WTC11 (cell line): ENCODE measurements at regions not wholly inside any gene's neighbourhood (a gene's known extent, or its start where the extent isn't known, plus 50 kb on each side); places are given as distances from the start of the nearest gene placed in this dataset.

Experiments
- ATAC-seq: fragments of 200-7000 bp; cut with Tn5 transposase; 2 replicates; pipeline ENCODE4 v1.10.0; 2021; ENCODE audit warnings: mild to moderate bottlenecking, moderate library complexity
- CTCF ChIA-PET: fragments of 300-600 bp; sonication (Branson Sonifier 250); formaldehyde crosslinking; loops from one replicate; lab custom pipeline; 2021; ENCODE audit warnings: antibody characterized with exemption; lab: Charles Lee
- POLR2A ChIA-PET: fragments of 350-600 bp; sonication (Branson Sonifier 250); formaldehyde crosslinking; loops from one replicate; lab custom pipeline; 2021; ENCODE audit warnings: antibody characterized with exemption; lab: Charles Lee
- DNase-seq: peaks from one replicate; pipeline ENCODE4 v3.0.0; 2021; ENCODE audit warnings: low spot score
- H3K27ac Mint-ChIP-seq: 2 replicates; pipeline ENCODE4 v1.8.0; 2021; ENCODE audit warnings: mixed read lengths
- H3K27me3 Mint-ChIP-seq: 2 replicates; pipeline ENCODE4 v1.8.0; 2021; ENCODE audit warnings: low read depth, mild to moderate bottlenecking, moderate library complexity, mixed read lengths
- H3K36me3 Mint-ChIP-seq: 2 replicates; pipeline ENCODE4 v1.8.0; 2021; ENCODE audit warnings: mixed read lengths
- H3K4me1 Mint-ChIP-seq: 2 replicates; pipeline ENCODE4 v1.8.0; 2022; ENCODE audit warnings: mixed read lengths
- H3K4me3 Mint-ChIP-seq: 2 replicates; pipeline ENCODE4 v1.8.0; 2021; ENCODE audit warnings: mild to moderate bottlenecking, moderate library complexity, mixed read lengths
- H3K9me3 Mint-ChIP-seq: 2 replicates; pipeline ENCODE4 v1.8.0; 2021; ENCODE audit warnings: mixed read lengths
- CBFB ChIP-seq: sonication (generic); formaldehyde crosslinking; IDR thresholded peaks from 2 replicates; pipeline ENCODE4 v1.8.1; 2022; ENCODE audit warnings: mild to moderate bottlenecking, low read depth, missing genetic modification reagents
- EMX1 ChIP-seq: fragments of 250-450 bp; sonication (Bioruptor Pico); IDR thresholded peaks from 2 replicates; pipeline ENCODE4 v1.8.0; 2021; ENCODE audit warnings: mild to moderate bottlenecking
- ETV6 ChIP-seq: sonication (generic); formaldehyde crosslinking; IDR thresholded peaks from 2 replicates; pipeline ENCODE4 v1.8.1; 2022; ENCODE audit warnings: mild to moderate bottlenecking, missing genetic modification reagents
- GABPB1 ChIP-seq: sonication (generic); formaldehyde crosslinking; IDR thresholded peaks from 2 replicates; pipeline ENCODE4 v1.8.1; 2023; ENCODE audit warnings: mild to moderate bottlenecking, missing genetic modification reagents
- GTF2I ChIP-seq: fragments of 250-450 bp; sonication (Bioruptor Pico); conservative IDR thresholded peaks from 2 replicates; pipeline ENCODE4 v1.4.0; 2021; ENCODE audit warnings: mild to moderate bottlenecking
- NR2C2 ChIP-seq: sonication (generic); formaldehyde crosslinking; IDR thresholded peaks from 2 replicates; pipeline ENCODE4 v1.8.0; 2022; ENCODE audit warnings: mild to moderate bottlenecking, missing genetic modification reagents
- RORB ChIP-seq: fragments of 250-450 bp; sonication (Bioruptor Pico); IDR thresholded peaks from 2 replicates; pipeline ENCODE4 v1.9.0; 2021; ENCODE audit warnings: mild to moderate bottlenecking
- TP53 ChIP-seq: sonication (generic); formaldehyde crosslinking; IDR thresholded peaks from 2 replicates; pipeline ENCODE4 v1.8.1; 2023; ENCODE audit warnings: mild to moderate bottlenecking, missing genetic modification reagents
- ZNF219 ChIP-seq: sonication (generic); formaldehyde crosslinking; IDR thresholded peaks from 2 replicates; pipeline ENCODE4 v1.8.0; 2023; ENCODE audit warnings: missing genetic modification reagents, mild to moderate bottlenecking, borderline replicate concordance
- ZNF232 ChIP-seq: sonication (generic); formaldehyde crosslinking; IDR thresholded peaks from 2 replicates; pipeline ENCODE4 v1.8.0; 2022; ENCODE audit warnings: mild to moderate bottlenecking, missing genetic modification reagents
- ZNF317 ChIP-seq: sonication (generic); formaldehyde crosslinking; IDR thresholded peaks from 2 replicates; pipeline ENCODE4 v1.8.1; 2023; ENCODE audit warnings: low read depth, mild to moderate bottlenecking, moderate library complexity, missing genetic modification reagents, borderline replicate concordance
- ZNF416 ChIP-seq: fragments of 250-450 bp; sonication (Bioruptor Pico); IDR thresholded peaks from 2 replicates; pipeline ENCODE4 v1.9.0; 2021; ENCODE audit warnings: mild to moderate bottlenecking, inconsistent platforms
- ZNF423 ChIP-seq: fragments of 250-450 bp; sonication (Bioruptor Pico); IDR thresholded peaks from 2 replicates; pipeline ENCODE4 v2.1.2; 2022; ENCODE audit warnings: mild to moderate bottlenecking, moderate library complexity
- TF ChIP-seq, protein P1 (sequence below): sonication (generic); formaldehyde crosslinking; IDR thresholded peaks from 2 replicates; pipeline ENCODE4 v1.8.1; 2022; ENCODE audit warnings: mild to moderate bottlenecking, missing genetic modification reagents, moderate library complexity, borderline replicate concordance
- TF ChIP-seq, protein P2 (sequence below): sonication (generic); formaldehyde crosslinking; IDR thresholded peaks from 2 replicates; pipeline ENCODE4 v1.8.1; 2023; ENCODE audit warnings: mild to moderate bottlenecking, missing genetic modification reagents
- TF ChIP-seq, protein P3 (sequence below): fragments of 250-450 bp; sonication (Bioruptor Pico); IDR thresholded peaks from 2 replicates; pipeline ENCODE4 v2.1.2; 2022; ENCODE audit warnings: mild to moderate bottlenecking, moderate library complexity
- TF ChIP-seq, protein P4 (sequence below): sonication (generic); formaldehyde crosslinking; IDR thresholded peaks from 2 replicates; pipeline ENCODE4 v1.8.1; 2023; ENCODE audit warnings: mild to moderate bottlenecking, missing genetic modification reagents
- TF ChIP-seq, protein P5 (sequence below): sonication (generic); formaldehyde crosslinking; IDR thresholded peaks from 2 replicates; pipeline ENCODE4 v1.8.1; 2023; ENCODE audit warnings: mild to moderate bottlenecking, missing genetic modification reagents, borderline replicate concordance
- TF ChIP-seq, protein P6 (sequence below): sonication (generic); formaldehyde crosslinking; IDR thresholded peaks from 2 replicates; pipeline ENCODE4 v1.8.0; 2023; ENCODE audit warnings: missing genetic modification reagents, mild to moderate bottlenecking, borderline replicate concordance
- TF ChIP-seq, protein P7 (sequence below): sonication (generic); formaldehyde crosslinking; conservative IDR thresholded peaks from 2 replicates; pipeline ENCODE4 v1.8.1; 2022; ENCODE audit warnings: mild to moderate bottlenecking, missing genetic modification reagents
- TF ChIP-seq, protein P8 (sequence below): sonication (generic); formaldehyde crosslinking; IDR thresholded peaks from 2 replicates; pipeline ENCODE4 v1.8.0; 2022; ENCODE audit warnings: mild to moderate bottlenecking, missing genetic modification reagents

DNA sequence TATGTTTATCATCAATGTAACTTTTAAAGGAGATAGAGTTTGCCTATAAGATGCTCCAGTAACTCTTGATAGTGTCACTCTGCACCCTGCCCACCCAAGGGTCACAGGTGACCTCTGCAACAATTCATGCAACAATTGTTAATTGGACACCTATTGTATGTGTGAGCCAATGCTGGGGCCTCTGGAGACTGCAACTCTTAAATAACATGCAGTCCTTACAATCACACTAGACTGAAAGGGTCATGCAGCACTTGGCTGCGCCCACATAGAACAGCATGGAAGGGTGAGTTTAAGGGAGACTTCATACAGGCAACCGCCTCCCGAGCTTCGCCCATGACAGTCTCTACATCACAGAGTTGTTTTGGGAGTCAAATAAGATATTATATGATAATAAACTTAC lies 137.1 kb upstream of the TWIST2 start (continued):
- TF ChIP-seq, protein P1, sequence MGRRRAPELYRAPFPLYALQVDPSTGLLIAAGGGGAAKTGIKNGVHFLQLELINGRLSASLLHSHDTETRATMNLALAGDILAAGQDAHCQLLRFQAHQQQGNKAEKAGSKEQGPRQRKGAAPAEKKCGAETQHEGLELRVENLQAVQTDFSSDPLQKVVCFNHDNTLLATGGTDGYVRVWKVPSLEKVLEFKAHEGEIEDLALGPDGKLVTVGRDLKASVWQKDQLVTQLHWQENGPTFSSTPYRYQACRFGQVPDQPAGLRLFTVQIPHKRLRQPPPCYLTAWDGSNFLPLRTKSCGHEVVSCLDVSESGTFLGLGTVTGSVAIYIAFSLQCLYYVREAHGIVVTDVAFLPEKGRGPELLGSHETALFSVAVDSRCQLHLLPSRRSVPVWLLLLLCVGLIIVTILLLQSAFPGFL (CRISPR knock-in tag): no peak
- TF ChIP-seq ZNF219 (CRISPR knock-in tag) (no peak), GABPB1 (CRISPR knock-in tag) (no peak), ZNF317 (CRISPR knock-in tag) (no peak), ZNF416 (no peak)
- TF ChIP-seq, protein P2, sequence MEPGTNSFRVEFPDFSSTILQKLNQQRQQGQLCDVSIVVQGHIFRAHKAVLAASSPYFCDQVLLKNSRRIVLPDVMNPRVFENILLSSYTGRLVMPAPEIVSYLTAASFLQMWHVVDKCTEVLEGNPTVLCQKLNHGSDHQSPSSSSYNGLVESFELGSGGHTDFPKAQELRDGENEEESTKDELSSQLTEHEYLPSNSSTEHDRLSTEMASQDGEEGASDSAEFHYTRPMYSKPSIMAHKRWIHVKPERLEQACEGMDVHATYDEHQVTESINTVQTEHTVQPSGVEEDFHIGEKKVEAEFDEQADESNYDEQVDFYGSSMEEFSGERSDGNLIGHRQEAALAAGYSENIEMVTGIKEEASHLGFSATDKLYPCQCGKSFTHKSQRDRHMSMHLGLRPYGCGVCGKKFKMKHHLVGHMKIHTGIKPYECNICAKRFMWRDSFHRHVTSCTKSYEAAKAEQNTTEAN: no peak
- TF ChIP-seq, protein P3, sequence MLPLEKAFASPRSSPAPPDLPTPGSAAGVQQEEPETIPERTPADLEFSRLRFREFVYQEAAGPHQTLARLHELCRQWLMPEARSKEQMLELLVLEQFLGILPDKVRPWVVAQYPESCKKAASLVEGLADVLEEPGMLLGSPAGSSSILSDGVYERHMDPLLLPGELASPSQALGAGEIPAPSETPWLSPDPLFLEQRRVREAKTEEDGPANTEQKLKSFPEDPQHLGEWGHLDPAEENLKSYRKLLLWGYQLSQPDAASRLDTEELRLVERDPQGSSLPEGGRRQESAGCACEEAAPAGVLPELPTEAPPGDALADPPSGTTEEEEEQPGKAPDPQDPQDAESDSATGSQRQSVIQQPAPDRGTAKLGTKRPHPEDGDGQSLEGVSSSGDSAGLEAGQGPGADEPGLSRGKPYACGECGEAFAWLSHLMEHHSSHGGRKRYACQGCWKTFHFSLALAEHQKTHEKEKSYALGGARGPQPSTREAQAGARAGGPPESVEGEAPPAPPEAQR (CRISPR knock-in tag): no peak

DNA sequence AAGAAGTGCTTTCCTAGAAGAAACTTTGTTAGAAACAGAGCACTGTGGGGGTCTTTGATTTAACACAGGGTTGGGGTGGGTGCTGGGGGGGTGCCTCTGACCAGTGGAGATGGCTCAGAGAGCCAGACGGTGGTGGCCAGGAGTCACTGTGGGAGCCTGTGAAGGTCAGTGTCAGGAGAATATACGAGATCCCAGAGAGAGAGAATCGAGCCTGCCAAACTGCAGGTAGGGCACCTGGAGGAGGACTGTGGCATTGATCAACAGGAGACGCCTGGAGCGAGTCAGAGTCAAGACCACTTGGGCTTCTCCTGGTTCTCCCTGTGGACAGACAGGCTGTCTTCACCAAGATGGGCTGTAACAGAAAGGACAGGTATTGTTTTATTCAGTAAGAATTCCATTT lies 136.5 kb upstream of the TWIST2 start:
- POLR2A ChIA-PET: no interaction called here
- Mint-ChIP-seq H3K27me3 (peaks cover 4% of the 10 kb centered on the region), H3K4me1 (peaks cover 3% of the 10 kb centered on the region), H3K9me3 (no peaks in the 10 kb centered on the region), H3K36me3 (no peaks in the 10 kb centered on the region), H3K27ac (no peak overlapping the region), H3K4me3 (no peak overlapping the region)
- no peak for DNase-seq
- ATAC-seq: no peak; the same call in 1 of the 2 replicates
- CTCF ChIA-PET: no interaction called here
- TF ChIP-seq, protein P4, sequence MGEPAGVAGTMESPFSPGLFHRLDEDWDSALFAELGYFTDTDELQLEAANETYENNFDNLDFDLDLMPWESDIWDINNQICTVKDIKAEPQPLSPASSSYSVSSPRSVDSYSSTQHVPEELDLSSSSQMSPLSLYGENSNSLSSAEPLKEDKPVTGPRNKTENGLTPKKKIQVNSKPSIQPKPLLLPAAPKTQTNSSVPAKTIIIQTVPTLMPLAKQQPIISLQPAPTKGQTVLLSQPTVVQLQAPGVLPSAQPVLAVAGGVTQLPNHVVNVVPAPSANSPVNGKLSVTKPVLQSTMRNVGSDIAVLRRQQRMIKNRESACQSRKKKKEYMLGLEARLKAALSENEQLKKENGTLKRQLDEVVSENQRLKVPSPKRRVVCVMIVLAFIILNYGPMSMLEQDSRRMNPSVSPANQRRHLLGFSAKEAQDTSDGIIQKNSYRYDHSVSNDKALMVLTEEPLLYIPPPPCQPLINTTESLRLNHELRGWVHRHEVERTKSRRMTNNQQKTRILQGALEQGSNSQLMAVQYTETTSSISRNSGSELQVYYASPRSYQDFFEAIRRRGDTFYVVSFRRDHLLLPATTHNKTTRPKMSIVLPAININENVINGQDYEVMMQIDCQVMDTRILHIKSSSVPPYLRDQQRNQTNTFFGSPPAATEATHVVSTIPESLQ (CRISPR knock-in tag): no peak
- TF ChIP-seq, protein P5, sequence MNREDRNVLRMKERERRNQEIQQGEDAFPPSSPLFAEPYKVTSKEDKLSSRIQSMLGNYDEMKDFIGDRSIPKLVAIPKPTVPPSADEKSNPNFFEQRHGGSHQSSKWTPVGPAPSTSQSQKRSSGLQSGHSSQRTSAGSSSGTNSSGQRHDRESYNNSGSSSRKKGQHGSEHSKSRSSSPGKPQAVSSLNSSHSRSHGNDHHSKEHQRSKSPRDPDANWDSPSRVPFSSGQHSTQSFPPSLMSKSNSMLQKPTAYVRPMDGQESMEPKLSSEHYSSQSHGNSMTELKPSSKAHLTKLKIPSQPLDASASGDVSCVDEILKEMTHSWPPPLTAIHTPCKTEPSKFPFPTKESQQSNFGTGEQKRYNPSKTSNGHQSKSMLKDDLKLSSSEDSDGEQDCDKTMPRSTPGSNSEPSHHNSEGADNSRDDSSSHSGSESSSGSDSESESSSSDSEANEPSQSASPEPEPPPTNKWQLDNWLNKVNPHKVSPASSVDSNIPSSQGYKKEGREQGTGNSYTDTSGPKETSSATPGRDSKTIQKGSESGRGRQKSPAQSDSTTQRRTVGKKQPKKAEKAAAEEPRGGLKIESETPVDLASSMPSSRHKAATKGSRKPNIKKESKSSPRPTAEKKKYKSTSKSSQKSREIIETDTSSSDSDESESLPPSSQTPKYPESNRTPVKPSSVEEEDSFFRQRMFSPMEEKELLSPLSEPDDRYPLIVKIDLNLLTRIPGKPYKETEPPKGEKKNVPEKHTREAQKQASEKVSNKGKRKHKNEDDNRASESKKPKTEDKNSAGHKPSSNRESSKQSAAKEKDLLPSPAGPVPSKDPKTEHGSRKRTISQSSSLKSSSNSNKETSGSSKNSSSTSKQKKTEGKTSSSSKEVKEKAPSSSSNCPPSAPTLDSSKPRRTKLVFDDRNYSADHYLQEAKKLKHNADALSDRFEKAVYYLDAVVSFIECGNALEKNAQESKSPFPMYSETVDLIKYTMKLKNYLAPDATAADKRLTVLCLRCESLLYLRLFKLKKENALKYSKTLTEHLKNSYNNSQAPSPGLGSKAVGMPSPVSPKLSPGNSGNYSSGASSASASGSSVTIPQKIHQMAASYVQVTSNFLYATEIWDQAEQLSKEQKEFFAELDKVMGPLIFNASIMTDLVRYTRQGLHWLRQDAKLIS: no peak
- TF ChIP-seq GTF2I (CRISPR knock-in tag) (no peak), EMX1 (CRISPR knock-in tag) (no peak), ZNF423 (CRISPR knock-in tag) (no peak), ETV6 (CRISPR knock-in tag) (no peak), CBFB (CRISPR knock-in tag) (no peak), RORB (no peak), TP53 (CRISPR knock-in tag) (no peak), ZNF232 (CRISPR knock-in tag) (no peak), NR2C2 (no peak)
- TF ChIP-seq, protein P6, sequence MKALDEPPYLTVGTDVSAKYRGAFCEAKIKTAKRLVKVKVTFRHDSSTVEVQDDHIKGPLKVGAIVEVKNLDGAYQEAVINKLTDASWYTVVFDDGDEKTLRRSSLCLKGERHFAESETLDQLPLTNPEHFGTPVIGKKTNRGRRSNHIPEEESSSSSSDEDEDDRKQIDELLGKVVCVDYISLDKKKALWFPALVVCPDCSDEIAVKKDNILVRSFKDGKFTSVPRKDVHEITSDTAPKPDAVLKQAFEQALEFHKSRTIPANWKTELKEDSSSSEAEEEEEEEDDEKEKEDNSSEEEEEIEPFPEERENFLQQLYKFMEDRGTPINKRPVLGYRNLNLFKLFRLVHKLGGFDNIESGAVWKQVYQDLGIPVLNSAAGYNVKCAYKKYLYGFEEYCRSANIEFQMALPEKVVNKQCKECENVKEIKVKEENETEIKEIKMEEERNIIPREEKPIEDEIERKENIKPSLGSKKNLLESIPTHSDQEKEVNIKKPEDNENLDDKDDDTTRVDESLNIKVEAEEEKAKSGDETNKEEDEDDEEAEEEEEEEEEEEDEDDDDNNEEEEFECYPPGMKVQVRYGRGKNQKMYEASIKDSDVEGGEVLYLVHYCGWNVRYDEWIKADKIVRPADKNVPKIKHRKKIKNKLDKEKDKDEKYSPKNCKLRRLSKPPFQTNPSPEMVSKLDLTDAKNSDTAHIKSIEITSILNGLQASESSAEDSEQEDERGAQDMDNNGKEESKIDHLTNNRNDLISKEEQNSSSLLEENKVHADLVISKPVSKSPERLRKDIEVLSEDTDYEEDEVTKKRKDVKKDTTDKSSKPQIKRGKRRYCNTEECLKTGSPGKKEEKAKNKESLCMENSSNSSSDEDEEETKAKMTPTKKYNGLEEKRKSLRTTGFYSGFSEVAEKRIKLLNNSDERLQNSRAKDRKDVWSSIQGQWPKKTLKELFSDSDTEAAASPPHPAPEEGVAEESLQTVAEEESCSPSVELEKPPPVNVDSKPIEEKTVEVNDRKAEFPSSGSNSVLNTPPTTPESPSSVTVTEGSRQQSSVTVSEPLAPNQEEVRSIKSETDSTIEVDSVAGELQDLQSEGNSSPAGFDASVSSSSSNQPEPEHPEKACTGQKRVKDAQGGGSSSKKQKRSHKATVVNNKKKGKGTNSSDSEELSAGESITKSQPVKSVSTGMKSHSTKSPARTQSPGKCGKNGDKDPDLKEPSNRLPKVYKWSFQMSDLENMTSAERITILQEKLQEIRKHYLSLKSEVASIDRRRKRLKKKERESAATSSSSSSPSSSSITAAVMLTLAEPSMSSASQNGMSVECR (CRISPR knock-in tag): no peak
- TF ChIP-seq, protein P7, sequence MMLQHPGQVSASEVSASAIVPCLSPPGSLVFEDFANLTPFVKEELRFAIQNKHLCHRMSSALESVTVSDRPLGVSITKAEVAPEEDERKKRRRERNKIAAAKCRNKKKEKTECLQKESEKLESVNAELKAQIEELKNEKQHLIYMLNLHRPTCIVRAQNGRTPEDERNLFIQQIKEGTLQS (CRISPR knock-in tag): no peak
- TF ChIP-seq, protein P8, sequence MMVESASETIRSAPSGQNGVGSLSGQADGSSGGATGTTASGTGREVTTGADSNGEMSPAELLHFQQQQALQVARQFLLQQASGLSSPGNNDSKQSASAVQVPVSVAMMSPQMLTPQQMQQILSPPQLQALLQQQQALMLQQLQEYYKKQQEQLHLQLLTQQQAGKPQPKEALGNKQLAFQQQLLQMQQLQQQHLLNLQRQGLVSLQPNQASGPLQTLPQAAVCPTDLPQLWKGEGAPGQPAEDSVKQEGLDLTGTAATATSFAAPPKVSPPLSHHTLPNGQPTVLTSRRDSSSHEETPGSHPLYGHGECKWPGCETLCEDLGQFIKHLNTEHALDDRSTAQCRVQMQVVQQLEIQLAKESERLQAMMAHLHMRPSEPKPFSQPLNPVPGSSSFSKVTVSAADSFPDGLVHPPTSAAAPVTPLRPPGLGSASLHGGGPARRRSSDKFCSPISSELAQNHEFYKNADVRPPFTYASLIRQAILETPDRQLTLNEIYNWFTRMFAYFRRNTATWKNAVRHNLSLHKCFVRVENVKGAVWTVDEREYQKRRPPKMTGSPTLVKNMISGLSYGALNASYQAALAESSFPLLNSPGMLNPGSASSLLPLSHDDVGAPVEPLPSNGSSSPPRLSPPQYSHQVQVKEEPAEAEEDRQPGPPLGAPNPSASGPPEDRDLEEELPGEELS: no peak
